ENCODE measurements at regions not wholly inside any gene's neighbourhood (a gene's known extent, or its start where the extent isn't known, plus 50 kb on each side); places are given as distances from the start of the nearest gene placed in this dataset.

GRCh38 chr2:8003462-8004075, 678.3 kb upstream of the ID2 start:
- no peak for DNase-seq
- H3F3A ChIP-seq (ENCODE audit: insufficient read depth, low read length): no peaks in the 10 kb centered on the region
- TF ChIP-seq CTCF (IDR thresholded peaks at IDR 0.05; ENCODE audit: low read length): no peak
- TF ChIP-seq EZH2 (optimal IDR thresholded peaks at IDR 0.05; ENCODE audit: low read depth, low read length): no peak
- no peak for TF ChIP-seq EZH2phosphoT487 (IDR thresholded peaks at IDR 0.05; ENCODE audit: low read length)
- 0 out of 2 replicates have a peak, but pooled peaks cover 8% of the 10 kb centered on the region for H3K4me1 ChIP-seq (ENCODE audit: low read length)
- no peak overlapping the region for H3K27ac ChIP-seq (ENCODE audit: low read length)
- H4K20me1 ChIP-seq (ENCODE audit: insufficient read depth, low read length): no peaks in the 10 kb centered on the region
- H3K9me3 ChIP-seq (replicated peaks; ENCODE audit: insufficient read depth, low read length): no peaks in the 10 kb centered on the region
- no peaks in the 10 kb centered on the region for H3K36me3 ChIP-seq (replicated peaks; ENCODE audit: insufficient read depth, low read length)
- no peak overlapping the region for H3K4me3 ChIP-seq (ENCODE audit: low read length)
- no peaks in the 10 kb centered on the region for H3K79me2 ChIP-seq (ENCODE audit: low read length)
- no peak overlapping the region for H3K9ac ChIP-seq (ENCODE audit: low read length)
- H3K27me3 ChIP-seq (replicated peaks; ENCODE audit: insufficient read depth, low read length): no peaks in the 10 kb centered on the region
- no peak overlapping the region for H2AFZ ChIP-seq (ENCODE audit: low read length)
- no peaks in the 10 kb centered on the region for H3K9me2 ChIP-seq (replicated peaks; ENCODE audit: insufficient read depth, low read length)
- no peak overlapping the region for H3K4me2 ChIP-seq (ENCODE audit: low read depth, low read length)

- no peak overlapping the region for H3K9ac ChIP-seq (ENCODE audit: low read length)
- no peaks in the 10 kb centered on the region for H3K9me3 ChIP-seq (replicated peaks; ENCODE audit: insufficient read depth, low read length)
- no peak overlapping the region for H3K4me2 ChIP-seq (ENCODE audit: low read depth, low read length)
- H3K27me3 ChIP-seq (replicated peaks; ENCODE audit: insufficient read depth, low read length): no peaks in the 10 kb centered on the region
- 0 out of 2 replicates have a peak, but pooled peaks cover 8% of the 10 kb centered on the region for H3K4me1 ChIP-seq (ENCODE audit: low read length)
- no peaks in the 10 kb centered on the region for H3F3A ChIP-seq (ENCODE audit: insufficient read depth, low read length)
- no peak overlapping the region for H3K4me3 ChIP-seq (ENCODE audit: low read length)
- H4K20me1 ChIP-seq (ENCODE audit: insufficient read depth, low read length): no peaks in the 10 kb centered on the region
- DNase-seq: no peak
- H2AFZ ChIP-seq (ENCODE audit: low read length): no peak overlapping the region
- H3K27ac ChIP-seq (ENCODE audit: low read length): no peak overlapping the region
- H3K36me3 ChIP-seq (replicated peaks; ENCODE audit: insufficient read depth, low read length): no peaks in the 10 kb centered on the region
- no peaks in the 10 kb centered on the region for H3K79me2 ChIP-seq (ENCODE audit: low read length)
- H3K9me2 ChIP-seq (replicated peaks; ENCODE audit: insufficient read depth, low read length): no peaks in the 10 kb centered on the region
- no peak for TF ChIP-seq EZH2phosphoT487 (IDR thresholded peaks at IDR 0.05; ENCODE audit: low read length)
- TF ChIP-seq EZH2 (optimal IDR thresholded peaks at IDR 0.05; ENCODE audit: low read depth, low read length): no peak
- no peak for TF ChIP-seq CTCF (IDR thresholded peaks at IDR 0.05; ENCODE audit: low read length)
Observed at GRCh38 chr2:8004250-8004681, 677.6 kb upstream of the ID2 start.

- H2AFZ ChIP-seq (ENCODE audit: low read length): no peak overlapping the region
- no peaks in the 10 kb centered on the region for H3K9me2 ChIP-seq (replicated peaks; ENCODE audit: insufficient read depth, low read length)
- H3K27ac ChIP-seq (ENCODE audit: low read length): no peak overlapping the region
- no peaks in the 10 kb centered on the region for H3F3A ChIP-seq (ENCODE audit: insufficient read depth, low read length)
- no peaks in the 10 kb centered on the region for H3K79me2 ChIP-seq (ENCODE audit: low read length)
- no peaks in the 10 kb centered on the region for H3K9me3 ChIP-seq (replicated peaks; ENCODE audit: insufficient read depth, low read length)
- no peaks in the 10 kb centered on the region for H3K27me3 ChIP-seq (replicated peaks; ENCODE audit: insufficient read depth, low read length)
- DNase-seq: no peak
- H3K36me3 ChIP-seq (replicated peaks; ENCODE audit: insufficient read depth, low read length): no peaks in the 10 kb centered on the region
- H3K4me1 ChIP-seq (ENCODE audit: low read length): 0 out of 2 replicates have a peak, but pooled peaks cover 8% of the 10 kb centered on the region
- TF ChIP-seq EZH2 (optimal IDR thresholded peaks at IDR 0.05; ENCODE audit: low read depth, low read length): no peak
- no peak for TF ChIP-seq EZH2phosphoT487 (IDR thresholded peaks at IDR 0.05; ENCODE audit: low read length)
- TF ChIP-seq CTCF (IDR thresholded peaks at IDR 0.05; ENCODE audit: low read length): no peak
- no peak overlapping the region for H3K4me3 ChIP-seq (ENCODE audit: low read length)
- no peak overlapping the region for H3K9ac ChIP-seq (ENCODE audit: low read length)
- H4K20me1 ChIP-seq (ENCODE audit: insufficient read depth, low read length): no peaks in the 10 kb centered on the region
- H3K4me2 ChIP-seq (ENCODE audit: low read depth, low read length): no peak overlapping the region
Observed at GRCh38 chr2:8006181-8006580, 675.7 kb upstream of the ID2 start.
